HEK293 (cell line): ENCODE measurements at regions not wholly inside any gene's neighbourhood (a gene's known extent, or its start where the extent isn't known, plus 50 kb on each side); places are given as distances from the start of the nearest gene placed in this dataset.

Experiments
- CTCF ChIA-PET: fragments of 350-600 bp; formaldehyde crosslinking; extraction: SDS; loops from one replicate; lab custom pipeline; 2021; ENCODE audit warnings: antibody characterized with exemption; lab: Yijun Ruan, JAX
- POLR2A ChIA-PET: fragments of 300-600 bp; formaldehyde crosslinking; extraction: SDS; loops from one replicate; lab custom pipeline; 2020; ENCODE audit warnings: antibody characterized with exemption, inconsistent platforms; lab: Yijun Ruan, JAX
- H3K27ac ChIP-seq: fragments of 200-500 bp; sonication (Bioruptor generic); 2 replicates; pipeline ENCODE4 v1.5.1; 2014; ENCODE audit warnings: low read depth, low read length, control low read depth, inconsistent platforms; ENCODE audit errors: extremely low read depth
- H3K36me3 ChIP-seq, 2 experiments: fragments of 200-500 bp in 1 of 2; sonication (Bioruptor generic) in 1 of 2; 1 replicate in 1 of 2; 2 replicates in 1 of 2; pipeline ENCODE4 v1.5.1; 2014 to 2017; ENCODE audit warnings: inconsistent platforms in 2 of 2, low read length in 2 of 2; ENCODE audit not compliant: control insufficient read depth in 2 of 2, insufficient read depth in 1 of 2
- H3K4me1 ChIP-seq: fragments of 200-500 bp; sonication (Bioruptor generic); 2 replicates; pipeline ENCODE4 v1.5.1; 2014; ENCODE audit warnings: mild to moderate bottlenecking, low read length, inconsistent platforms; ENCODE audit not compliant: control insufficient read depth, insufficient read depth
- H3K4me3 ChIP-seq: 2 replicates; pipeline ENCODE4 v1.5.1; 2011; ENCODE audit warnings: low read depth, mild to moderate bottlenecking, control low read depth, low read length, moderate library complexity
- H3K9me3 ChIP-seq: fragments of 200-500 bp; sonication (Bioruptor generic); 2 replicates; pipeline ENCODE4 v1.5.1; 2014; ENCODE audit warnings: low read depth, low read length, inconsistent platforms; ENCODE audit not compliant: control insufficient read depth, insufficient read depth
- GLI4 ChIP-seq: fragments of 450-650 bp; formaldehyde crosslinking; IDR thresholded peaks from 2 replicates; pipeline ENCODE4 v1.5.1; 2016; ENCODE audit warnings: missing biosample characterization, missing genetic modification characterization
- KLF8 ChIP-seq: fragments of 450-650 bp; formaldehyde crosslinking; IDR thresholded peaks from 2 replicates; pipeline ENCODE4 v1.5.1; 2016; ENCODE audit warnings: missing biosample characterization, missing genetic modification characterization
- PATZ1 ChIP-seq: fragments of 450-650 bp; formaldehyde crosslinking; IDR thresholded peaks from 2 replicates; pipeline ENCODE4 v1.5.1; 2016; ENCODE audit warnings: missing biosample characterization, missing genetic modification characterization
- PBX3 ChIP-seq: sonication (generic); formaldehyde crosslinking; IDR thresholded peaks from 2 replicates; pipeline ENCODE4 v1.8.1; 2022; ENCODE audit warnings: mild to moderate bottlenecking, moderate library complexity, missing genetic modification reagents
- PRDM1 ChIP-seq: fragments of 450-650 bp; formaldehyde crosslinking; IDR thresholded peaks from 2 replicates; pipeline ENCODE4; 2016; ENCODE audit warnings: missing biosample characterization, missing genetic modification characterization
- SCRT2 ChIP-seq: fragments of 450-650 bp; formaldehyde crosslinking; IDR thresholded peaks from 2 replicates; pipeline ENCODE4 v1.5.1; 2016; ENCODE audit warnings: missing biosample characterization, missing genetic modification characterization
- SETDB1 ChIP-seq: IDR thresholded peaks from one replicate; pipeline ENCODE4 v1.6.1; 2017; ENCODE audit warnings: mild to moderate bottlenecking, low read length, moderate library complexity, mixed read lengths; ENCODE audit not compliant: insufficient read length
- ZBTB20 ChIP-seq: fragments of 450-650 bp; formaldehyde crosslinking; IDR thresholded peaks from 2 replicates; pipeline ENCODE4 v1.5.1; 2016; ENCODE audit warnings: missing biosample characterization, missing genetic modification characterization
- ZFP41 ChIP-seq: fragments of 450-650 bp; formaldehyde crosslinking; IDR thresholded peaks from 2 replicates; pipeline ENCODE4 v1.5.1; 2016; ENCODE audit warnings: missing biosample characterization, missing genetic modification characterization, borderline replicate concordance
- ZNF175 ChIP-seq: fragments of 450-650 bp; formaldehyde crosslinking; IDR thresholded peaks from 2 replicates; pipeline ENCODE4 v1.5.1; 2016; ENCODE audit warnings: missing biosample characterization, missing genetic modification characterization
- ZNF223 ChIP-seq: fragments of 450-650 bp; formaldehyde crosslinking; IDR thresholded peaks from 2 replicates; pipeline ENCODE4 v1.5.1; 2016; ENCODE audit warnings: missing biosample characterization, missing genetic modification characterization
- ZNF391 ChIP-seq: fragments of 450-650 bp; formaldehyde crosslinking; IDR thresholded peaks from 2 replicates; pipeline ENCODE4 v1.5.1; 2016; ENCODE audit warnings: low read depth, missing biosample characterization, missing genetic modification characterization, borderline replicate concordance
- ZNF416 ChIP-seq: fragments of 450-650 bp; formaldehyde crosslinking; IDR thresholded peaks from 2 replicates; pipeline ENCODE4 v1.5.1; 2016; ENCODE audit warnings: missing biosample characterization, missing genetic modification characterization
- ZNF521 ChIP-seq: fragments of 450-650 bp; formaldehyde crosslinking; IDR thresholded peaks from 2 replicates; pipeline ENCODE4 v1.5.1; 2017; ENCODE audit warnings: missing biosample characterization, mild to moderate bottlenecking, missing genetic modification characterization
- ZNF654 ChIP-seq: fragments of 450-650 bp; formaldehyde crosslinking; IDR thresholded peaks from 2 replicates; pipeline ENCODE4 v1.5.1; 2016; ENCODE audit warnings: low read depth, missing biosample characterization, missing genetic modification characterization
- ZNF704 ChIP-seq: fragments of 450-650 bp; formaldehyde crosslinking; IDR thresholded peaks from 2 replicates; pipeline ENCODE4 v1.5.1; 2016; ENCODE audit warnings: missing biosample characterization, missing genetic modification characterization
- ZSCAN23 ChIP-seq: fragments of 450-650 bp; formaldehyde crosslinking; IDR thresholded peaks from 2 replicates; pipeline ENCODE4 v1.5.1; 2016; ENCODE audit warnings: missing biosample characterization, missing genetic modification characterization
- ZSCAN4 ChIP-seq: fragments of 450-650 bp; formaldehyde crosslinking; IDR thresholded peaks from 2 replicates; pipeline ENCODE4 v1.5.1; 2017; ENCODE audit warnings: missing biosample characterization, missing genetic modification characterization
- TF ChIP-seq, protein P1 (sequence below): fragments of 450-650 bp; formaldehyde crosslinking; IDR thresholded peaks from 2 replicates; pipeline ENCODE4 v1.5.1; 2016; ENCODE audit warnings: missing biosample characterization, missing genetic modification characterization
- TF ChIP-seq, protein P2 (sequence below): fragments of 450-650 bp; formaldehyde crosslinking; IDR thresholded peaks from 2 replicates; pipeline ENCODE4 v1.5.1; 2016; ENCODE audit warnings: missing biosample characterization, missing genetic modification characterization

DNA sequence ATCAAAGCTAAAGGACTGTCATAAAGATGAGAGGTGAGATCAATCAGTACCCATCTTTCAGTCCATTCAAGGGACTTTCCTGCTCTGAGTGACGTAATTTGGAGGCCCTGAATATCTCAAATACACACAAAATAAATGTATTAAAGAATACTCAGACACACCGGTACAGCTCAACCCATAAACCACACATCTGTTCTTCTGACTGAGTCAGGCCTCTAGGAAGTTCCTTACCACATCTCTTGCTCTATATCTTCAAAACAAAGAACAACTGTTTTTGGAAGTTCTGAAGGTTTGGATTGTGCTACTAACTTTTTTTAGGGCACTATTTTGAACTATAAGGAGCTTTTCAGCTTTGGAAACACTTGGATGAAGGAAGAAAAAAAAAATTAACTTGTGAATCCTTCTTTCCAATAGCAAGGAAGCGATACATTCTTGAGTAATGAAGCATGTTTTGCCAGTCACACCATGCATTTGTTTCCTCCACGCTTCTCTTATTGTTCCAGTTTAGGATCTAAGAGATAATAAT is 866.5 kb upstream of the VRK2 start:
- ChIA-PET CTCF (no interaction called here), POLR2A (no interaction called here)
- Histone ChIP-seq H3K4me3 (no peak overlapping the region), H3K27ac (no peak overlapping the region), H3K36me3 (no peaks in the 10 kb centered on the region), H3K4me1 (no peaks in the 10 kb centered on the region), H3K9me3 (no peaks in the 10 kb centered on the region)
- no peak for TF ChIP-seq KLF8 (tag by site-specific recombination)
- TF ChIP-seq ZSCAN23 (tag by site-specific recombination): no peak
- TF ChIP-seq ZNF521: no peak
- TF ChIP-seq ZNF175: no peak
- TF ChIP-seq PRDM1 (tag by site-specific recombination): no peak
- no peak for TF ChIP-seq SETDB1
- TF ChIP-seq ZFP41: no peak
- TF ChIP-seq, protein P1, sequence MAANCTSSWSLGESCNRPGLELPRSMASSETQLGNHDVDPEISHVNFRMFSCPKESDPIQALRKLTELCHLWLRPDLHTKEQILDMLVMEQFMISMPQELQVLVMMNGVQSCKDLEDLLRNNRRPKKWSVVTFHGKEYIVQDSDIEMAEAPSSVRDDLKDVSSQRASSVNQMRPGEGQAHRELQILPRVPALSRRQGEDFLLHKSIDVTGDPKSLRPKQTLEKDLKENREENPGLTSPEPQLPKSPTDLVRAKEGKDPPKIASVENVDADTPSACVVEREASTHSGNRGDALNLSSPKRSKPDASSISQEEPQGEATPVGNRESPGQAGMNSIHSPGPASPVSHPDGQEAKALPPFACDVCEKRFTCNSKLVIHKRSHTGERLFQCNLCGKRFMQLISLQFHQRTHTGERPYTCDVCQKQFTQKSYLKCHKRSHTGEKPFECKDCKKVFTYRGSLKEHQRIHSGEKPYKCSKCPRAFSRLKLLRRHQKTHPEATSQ: no peak
- TF ChIP-seq ZSCAN4 (tag by site-specific recombination): no peak
- no peak for TF ChIP-seq GLI4 (tag by site-specific recombination)
- TF ChIP-seq ZBTB20 (tag by site-specific recombination): no peak
- TF ChIP-seq ZNF654 (tag by site-specific recombination): no peak
- no peak for TF ChIP-seq SCRT2 (tag by site-specific recombination)
- no peak for TF ChIP-seq ZNF391
- TF ChIP-seq PATZ1: no peak
- TF ChIP-seq, protein P2, sequence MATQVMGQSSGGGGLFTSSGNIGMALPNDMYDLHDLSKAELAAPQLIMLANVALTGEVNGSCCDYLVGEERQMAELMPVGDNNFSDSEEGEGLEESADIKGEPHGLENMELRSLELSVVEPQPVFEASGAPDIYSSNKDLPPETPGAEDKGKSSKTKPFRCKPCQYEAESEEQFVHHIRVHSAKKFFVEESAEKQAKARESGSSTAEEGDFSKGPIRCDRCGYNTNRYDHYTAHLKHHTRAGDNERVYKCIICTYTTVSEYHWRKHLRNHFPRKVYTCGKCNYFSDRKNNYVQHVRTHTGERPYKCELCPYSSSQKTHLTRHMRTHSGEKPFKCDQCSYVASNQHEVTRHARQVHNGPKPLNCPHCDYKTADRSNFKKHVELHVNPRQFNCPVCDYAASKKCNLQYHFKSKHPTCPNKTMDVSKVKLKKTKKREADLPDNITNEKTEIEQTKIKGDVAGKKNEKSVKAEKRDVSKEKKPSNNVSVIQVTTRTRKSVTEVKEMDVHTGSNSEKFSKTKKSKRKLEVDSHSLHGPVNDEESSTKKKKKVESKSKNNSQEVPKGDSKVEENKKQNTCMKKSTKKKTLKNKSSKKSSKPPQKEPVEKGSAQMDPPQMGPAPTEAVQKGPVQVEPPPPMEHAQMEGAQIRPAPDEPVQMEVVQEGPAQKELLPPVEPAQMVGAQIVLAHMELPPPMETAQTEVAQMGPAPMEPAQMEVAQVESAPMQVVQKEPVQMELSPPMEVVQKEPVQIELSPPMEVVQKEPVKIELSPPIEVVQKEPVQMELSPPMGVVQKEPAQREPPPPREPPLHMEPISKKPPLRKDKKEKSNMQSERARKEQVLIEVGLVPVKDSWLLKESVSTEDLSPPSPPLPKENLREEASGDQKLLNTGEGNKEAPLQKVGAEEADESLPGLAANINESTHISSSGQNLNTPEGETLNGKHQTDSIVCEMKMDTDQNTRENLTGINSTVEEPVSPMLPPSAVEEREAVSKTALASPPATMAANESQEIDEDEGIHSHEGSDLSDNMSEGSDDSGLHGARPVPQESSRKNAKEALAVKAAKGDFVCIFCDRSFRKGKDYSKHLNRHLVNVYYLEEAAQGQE: no peak
- TF ChIP-seq PBX3 (CRISPR knock-in tag): no peak
- TF ChIP-seq ZNF704 (tag by site-specific recombination): no peak
- no peak for TF ChIP-seq ZNF223 (tag by site-specific recombination)
- no peak for TF ChIP-seq ZNF416 (tag by site-specific recombination)
